Germinal center (tissue), 1 donor: ENCODE measurements at regions not wholly inside any gene's neighbourhood (a gene's known extent, or its start where the extent isn't known, plus 50 kb on each side); places are given as distances from the start of the nearest gene placed in this dataset.
"Not testable (repeated sequence)": the region's sequence is repeated elsewhere in the genome, so short reads cannot be mapped to it uniquely, and the experiment has no call there.

ENCODE experiments used
- DNase-seq: peaks from one replicate; pipeline ENCODE4 v3.0.0; 2012; ENCODE audit warnings: mixed read lengths, low spot score

GRCh38 chr2:66174491-66174890 lies 260.4 kb upstream of the MEIS1 start:
- DNase-seq: no peak

GRCh38 chr2:66173645-66174044 lies 261.3 kb upstream of the MEIS1 start:
- DNase-seq: no peak

GRCh38 chr2:66171530-66171929 lies 263.4 kb upstream of the MEIS1 start:
- no peak for DNase-seq

GRCh38 chr2:66170744-66171330 lies 264.1 kb upstream of the MEIS1 start:
- DNase-seq: no peak

- DNase-seq: no peak
Measured at GRCh38 chr2:66169076-66169475, 265.8 kb upstream of the MEIS1 start.

GRCh38 chr2:66164470-66164869 lies 270.5 kb upstream of the MEIS1 start:
- DNase-seq: no peak

GRCh38 chr2:66156171-66156570 lies 278.8 kb upstream of the MEIS1 start:
- no peak for DNase-seq

- DNase-seq: no peak
Measured at GRCh38 chr2:66153941-66154340, 281.0 kb upstream of the MEIS1 start.

- DNase-seq: no peak
Measured at GRCh38 chr2:66145490-66145889, 289.4 kb upstream of the MEIS1 start.

GRCh38 chr2:66144324-66144723 lies 290.6 kb upstream of the MEIS1 start:
- DNase-seq: not testable (repeated sequence)

GRCh38 chr2:66137606-66138130 lies 297.3 kb upstream of the MEIS1 start:
- no peak for DNase-seq

GRCh38 chr2:66134138-66134701 lies 300.7 kb upstream of the MEIS1 start:
- DNase-seq: no peak

- DNase-seq: no peak
Measured at GRCh38 chr2:66127656-66128055, 307.3 kb upstream of the MEIS1 start.

- no peak for DNase-seq
Measured at GRCh38 chr2:66127061-66127460, 307.9 kb upstream of the MEIS1 start.

GRCh38 chr2:66125951-66126350 lies 309.0 kb upstream of the MEIS1 start:
- DNase-seq: no peak

- DNase-seq: no peak
Measured at GRCh38 chr2:66122516-66122915, 312.4 kb upstream of the MEIS1 start.

GRCh38 chr2:66121946-66122345 lies 313.0 kb upstream of the MEIS1 start:
- DNase-seq: no peak

- no peak for DNase-seq
Measured at GRCh38 chr2:66113988-66114625, 320.8 kb upstream of the MEIS1 start.

- DNase-seq: no peak
Measured at GRCh38 chr2:66111706-66112105, 323.2 kb upstream of the MEIS1 start.

GRCh38 chr2:66110608-66111007 lies 324.3 kb upstream of the MEIS1 start:
- DNase-seq: no peak

GRCh38 chr2:66110086-66110485 lies 324.8 kb upstream of the MEIS1 start:
- DNase-seq: no peak

GRCh38 chr2:66109419-66109818 lies 325.5 kb upstream of the MEIS1 start:
- DNase-seq: no peak

- no peak for DNase-seq
Measured at GRCh38 chr2:66105066-66105753, 329.7 kb upstream of the MEIS1 start.
